ENCODE measurements at regions not wholly inside any gene's neighbourhood (a gene's known extent, or its start where the extent isn't known, plus 50 kb on each side); places are given as distances from the start of the nearest gene placed in this dataset.

DNA sequence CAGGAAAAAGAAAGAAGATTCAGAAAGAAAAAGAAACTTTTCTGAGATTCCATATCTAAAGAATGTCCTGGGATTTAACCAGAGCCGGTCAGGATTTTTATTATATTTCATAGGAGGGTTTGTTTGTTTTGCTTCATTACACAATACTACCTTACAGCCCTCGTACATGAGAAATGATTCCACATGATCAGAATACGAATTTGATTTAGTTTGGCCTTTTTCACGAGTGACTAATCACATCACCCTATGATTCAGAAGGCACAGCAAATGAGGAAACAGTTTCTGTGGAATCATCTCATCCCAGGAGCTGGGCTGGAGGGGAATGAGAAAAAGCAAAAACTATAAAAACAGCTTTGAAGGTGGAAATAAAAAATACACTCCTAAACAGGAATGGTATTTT lies 54.7 kb upstream of the VWC2 start:
- DNase-seq: no peak
- H3K27ac ChIP-seq: no peak overlapping the region
- no peaks in the 10 kb centered on the region for H3K27me3 ChIP-seq (replicated peaks)
- no peak overlapping the region for H3K4me3 ChIP-seq (ENCODE audit: low read depth, low read length)
- TF ChIP-seq, protein P1, sequence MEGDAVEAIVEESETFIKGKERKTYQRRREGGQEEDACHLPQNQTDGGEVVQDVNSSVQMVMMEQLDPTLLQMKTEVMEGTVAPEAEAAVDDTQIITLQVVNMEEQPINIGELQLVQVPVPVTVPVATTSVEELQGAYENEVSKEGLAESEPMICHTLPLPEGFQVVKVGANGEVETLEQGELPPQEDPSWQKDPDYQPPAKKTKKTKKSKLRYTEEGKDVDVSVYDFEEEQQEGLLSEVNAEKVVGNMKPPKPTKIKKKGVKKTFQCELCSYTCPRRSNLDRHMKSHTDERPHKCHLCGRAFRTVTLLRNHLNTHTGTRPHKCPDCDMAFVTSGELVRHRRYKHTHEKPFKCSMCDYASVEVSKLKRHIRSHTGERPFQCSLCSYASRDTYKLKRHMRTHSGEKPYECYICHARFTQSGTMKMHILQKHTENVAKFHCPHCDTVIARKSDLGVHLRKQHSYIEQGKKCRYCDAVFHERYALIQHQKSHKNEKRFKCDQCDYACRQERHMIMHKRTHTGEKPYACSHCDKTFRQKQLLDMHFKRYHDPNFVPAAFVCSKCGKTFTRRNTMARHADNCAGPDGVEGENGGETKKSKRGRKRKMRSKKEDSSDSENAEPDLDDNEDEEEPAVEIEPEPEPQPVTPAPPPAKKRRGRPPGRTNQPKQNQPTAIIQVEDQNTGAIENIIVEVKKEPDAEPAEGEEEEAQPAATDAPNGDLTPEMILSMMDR (IDR thresholded peaks at IDR 0.05; ENCODE audit: low read depth, low read length, missing control alignments): no peak
- H3K36me3 ChIP-seq (replicated peaks): no peaks in the 10 kb centered on the region
- in situ Hi-C loops (cut with HindIII; ENCODE audit: low pct_ligation_motif_present, low sequenced_read_pairs): no loop called here

- Histone ChIP-seq H3K36me3 (replicated peaks) (no peaks in the 10 kb centered on the region), H3K27ac (no peak overlapping the region), H3K27me3 (replicated peaks) (no peaks in the 10 kb centered on the region), H3K4me3 (ENCODE audit: low read depth, low read length) (no peak overlapping the region)
- in situ Hi-C loops (cut with HindIII; ENCODE audit: low pct_ligation_motif_present, low sequenced_read_pairs): no loop called here
- TF ChIP-seq, protein P1 (IDR thresholded peaks at IDR 0.05; ENCODE audit: low read depth, low read length, missing control alignments): no peak
- no peak for DNase-seq
Observed at GRCh38 chr7:49721441-49721840, 52.0 kb upstream of the VWC2 start.

All from brain microvascular endothelial cell (primary cell).